NB4 (cell line): ENCODE measurements at regions not wholly inside any gene's neighbourhood (a gene's known extent, or its start where the extent isn't known, plus 50 kb on each side); places are given as distances from the start of the nearest gene placed in this dataset.

Experiments used
- POLR2A ChIP-seq: IDR thresholded peaks from 2 replicates; pipeline ENCODE4 v1.6.1; 2011; ENCODE audit warnings: mild to moderate bottlenecking; ENCODE audit not compliant: insufficient read length; ENCODE audit errors: extremely low read depth
- TF ChIP-seq, protein P1 (sequence below): IDR thresholded peaks from one replicate; pipeline ENCODE4 v1.5.1; 2012; ENCODE audit warnings: low read depth, low read length

DNA sequence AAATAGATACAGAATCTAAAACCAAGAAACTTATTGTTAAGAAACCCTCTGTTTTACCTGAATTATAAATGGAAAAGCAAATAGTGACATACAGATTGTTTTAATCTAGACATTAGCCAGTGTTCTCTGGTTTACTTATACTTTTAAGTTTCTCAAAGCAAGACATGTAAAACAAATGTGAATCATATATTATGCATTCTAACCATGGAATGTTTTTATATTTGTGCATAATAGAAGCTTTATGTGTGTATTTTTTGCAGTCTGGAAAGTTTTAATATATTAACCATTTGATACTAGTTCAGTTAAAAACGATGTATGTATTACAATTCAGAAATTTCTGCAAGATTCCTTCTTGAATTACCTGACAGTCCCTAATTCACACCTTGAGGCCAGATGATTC lies 150.6 kb upstream of the TMEM72 start:
- TF ChIP-seq POLR2A, result no peak
- TF ChIP-seq, protein P1, sequence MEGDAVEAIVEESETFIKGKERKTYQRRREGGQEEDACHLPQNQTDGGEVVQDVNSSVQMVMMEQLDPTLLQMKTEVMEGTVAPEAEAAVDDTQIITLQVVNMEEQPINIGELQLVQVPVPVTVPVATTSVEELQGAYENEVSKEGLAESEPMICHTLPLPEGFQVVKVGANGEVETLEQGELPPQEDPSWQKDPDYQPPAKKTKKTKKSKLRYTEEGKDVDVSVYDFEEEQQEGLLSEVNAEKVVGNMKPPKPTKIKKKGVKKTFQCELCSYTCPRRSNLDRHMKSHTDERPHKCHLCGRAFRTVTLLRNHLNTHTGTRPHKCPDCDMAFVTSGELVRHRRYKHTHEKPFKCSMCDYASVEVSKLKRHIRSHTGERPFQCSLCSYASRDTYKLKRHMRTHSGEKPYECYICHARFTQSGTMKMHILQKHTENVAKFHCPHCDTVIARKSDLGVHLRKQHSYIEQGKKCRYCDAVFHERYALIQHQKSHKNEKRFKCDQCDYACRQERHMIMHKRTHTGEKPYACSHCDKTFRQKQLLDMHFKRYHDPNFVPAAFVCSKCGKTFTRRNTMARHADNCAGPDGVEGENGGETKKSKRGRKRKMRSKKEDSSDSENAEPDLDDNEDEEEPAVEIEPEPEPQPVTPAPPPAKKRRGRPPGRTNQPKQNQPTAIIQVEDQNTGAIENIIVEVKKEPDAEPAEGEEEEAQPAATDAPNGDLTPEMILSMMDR, result no peak
